ENCODE measurements at regions not wholly inside any gene's neighbourhood (a gene's known extent, or its start where the extent isn't known, plus 50 kb on each side); places are given as distances from the start of the nearest gene placed in this dataset.

DNA sequence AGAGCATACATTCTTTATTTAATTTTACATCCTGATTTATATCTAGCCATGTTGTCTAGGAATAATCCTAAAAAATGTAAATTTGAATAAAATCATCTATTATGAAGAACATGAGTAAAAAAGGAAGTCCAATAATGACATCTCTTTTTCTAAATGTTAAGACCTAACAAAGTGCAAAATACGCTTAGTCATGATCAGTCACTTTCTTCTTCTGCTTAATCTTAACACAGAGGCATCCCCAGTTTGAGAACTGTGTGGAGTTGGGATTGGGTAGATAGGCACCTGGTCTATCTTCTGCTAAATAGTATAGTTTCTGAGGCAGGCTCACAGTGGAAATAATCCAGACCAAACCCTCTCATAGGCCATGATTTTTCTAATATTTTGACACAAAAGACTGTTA, 311.7 kb upstream of the LRRC7 start:
- H3K9me3 Mint-ChIP-seq = no peaks in the 10 kb centered on the region
- no peak overlapping the region for H3K4me3 Mint-ChIP-seq
- no peaks in the 10 kb centered on the region for H3K4me1 Mint-ChIP-seq
- H3K36me3 Mint-ChIP-seq = no peaks in the 10 kb centered on the region
- H3K27me3 Mint-ChIP-seq = no peaks in the 10 kb centered on the region
- no peak overlapping the region for H3K27ac Mint-ChIP-seq

GRCh38 chr1:69258842-69259241, 308.9 kb upstream of the LRRC7 start:
- Mint-ChIP-seq H3K27me3 (no peaks in the 10 kb centered on the region), H3K4me1 (no peaks in the 10 kb centered on the region), H3K9me3 (no peaks in the 10 kb centered on the region), H3K27ac (no peak overlapping the region), H3K36me3 (no peaks in the 10 kb centered on the region), H3K4me3 (no peak overlapping the region)

DNA sequence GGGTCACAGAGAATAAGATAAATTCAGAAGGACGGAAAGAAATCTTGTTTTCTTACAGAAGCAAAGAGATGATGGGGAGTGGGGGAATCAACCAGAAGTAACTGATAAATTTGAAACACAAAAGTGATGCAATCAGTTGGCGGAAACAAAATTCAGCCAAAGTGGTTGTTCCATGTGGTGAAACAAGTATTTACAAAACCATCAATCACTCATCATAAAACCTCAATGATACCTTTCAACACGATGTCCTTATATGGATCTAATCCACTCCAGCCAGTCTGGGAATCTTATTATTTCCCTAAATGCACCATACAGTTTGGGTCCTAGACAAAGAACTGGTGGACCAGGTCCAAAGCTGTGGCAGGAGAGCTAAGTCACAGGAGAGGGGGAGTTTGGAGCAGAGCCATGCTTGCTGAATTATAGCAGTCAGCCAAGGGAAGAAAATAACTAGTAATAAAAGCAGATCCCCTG, 303.8 kb upstream of the LRRC7 start:
- H3K27me3 Mint-ChIP-seq = no peaks in the 10 kb centered on the region
- no peak overlapping the region for H3K27ac Mint-ChIP-seq
- H3K36me3 Mint-ChIP-seq = no peaks in the 10 kb centered on the region
- no peak overlapping the region for H3K4me3 Mint-ChIP-seq
- peaks cover 4% of the 10 kb centered on the region for H3K9me3 Mint-ChIP-seq
- H3K4me1 Mint-ChIP-seq = no peaks in the 10 kb centered on the region

DNA sequence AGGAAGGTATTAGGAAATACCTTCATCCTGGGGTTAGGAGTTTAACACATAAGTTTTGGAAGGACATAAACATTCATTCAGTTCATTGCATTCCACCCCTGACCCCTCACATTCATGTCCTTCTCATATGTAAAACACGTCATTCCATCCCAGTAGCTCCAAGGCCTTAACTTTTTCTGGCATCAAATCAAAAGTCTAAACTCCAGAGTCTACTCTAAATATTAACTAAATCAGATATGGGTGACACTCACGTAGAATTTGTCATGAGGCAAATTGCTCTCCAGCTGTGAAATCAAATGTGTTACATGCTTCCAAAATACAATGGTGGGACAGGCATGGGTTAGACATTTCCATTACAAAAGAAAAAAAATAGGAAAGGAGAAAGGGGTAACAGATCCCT, 298.2 kb upstream of the LRRC7 start:
- peaks cover 4% of the 10 kb centered on the region for H3K9me3 Mint-ChIP-seq

GRCh38 chr1:69271587-69272125, 296.1 kb upstream of the LRRC7 start:
- H3K36me3 Mint-ChIP-seq = no peaks in the 10 kb centered on the region
- no peaks in the 10 kb centered on the region for H3K4me1 Mint-ChIP-seq
- H3K4me3 Mint-ChIP-seq = no peak overlapping the region
- H3K27me3 Mint-ChIP-seq = no peaks in the 10 kb centered on the region
- peaks cover 4% of the 10 kb centered on the region for H3K9me3 Mint-ChIP-seq
- no peak overlapping the region for H3K27ac Mint-ChIP-seq

More for the DNA sequence above, 298.2 kb upstream of the LRRC7 start:
- no peaks in the 10 kb centered on the region for H3K4me1 Mint-ChIP-seq
- no peak overlapping the region for H3K4me3 Mint-ChIP-seq
- no peak overlapping the region for H3K27ac Mint-ChIP-seq
- no peaks in the 10 kb centered on the region for H3K27me3 Mint-ChIP-seq
- no peaks in the 10 kb centered on the region for H3K36me3 Mint-ChIP-seq

DNA sequence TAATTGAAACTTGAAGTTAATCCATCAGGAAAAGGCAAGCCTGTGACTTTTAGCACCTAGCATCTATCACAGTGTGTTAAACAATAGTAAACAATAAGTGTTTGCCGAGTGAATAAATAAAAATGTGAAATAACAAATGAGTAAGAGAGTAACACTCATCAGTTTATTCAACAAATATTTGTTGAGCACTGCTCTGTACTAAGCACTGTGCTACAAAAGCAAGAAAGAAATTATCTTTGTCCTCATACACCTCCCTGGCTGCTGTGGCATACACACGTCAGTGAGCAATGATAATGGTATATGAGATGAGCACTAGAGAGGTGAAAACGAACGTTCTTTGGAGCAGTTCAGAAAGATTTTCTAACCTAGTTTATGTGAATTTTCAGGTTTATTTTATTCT, 295.0 kb upstream of the LRRC7 start:
- Mint-ChIP-seq H3K9me3 (peaks cover 4% of the 10 kb centered on the region), H3K4me3 (no peak overlapping the region), H3K27ac (no peak overlapping the region), H3K4me1 (no peaks in the 10 kb centered on the region), H3K36me3 (no peaks in the 10 kb centered on the region), H3K27me3 (no peaks in the 10 kb centered on the region)

DNA sequence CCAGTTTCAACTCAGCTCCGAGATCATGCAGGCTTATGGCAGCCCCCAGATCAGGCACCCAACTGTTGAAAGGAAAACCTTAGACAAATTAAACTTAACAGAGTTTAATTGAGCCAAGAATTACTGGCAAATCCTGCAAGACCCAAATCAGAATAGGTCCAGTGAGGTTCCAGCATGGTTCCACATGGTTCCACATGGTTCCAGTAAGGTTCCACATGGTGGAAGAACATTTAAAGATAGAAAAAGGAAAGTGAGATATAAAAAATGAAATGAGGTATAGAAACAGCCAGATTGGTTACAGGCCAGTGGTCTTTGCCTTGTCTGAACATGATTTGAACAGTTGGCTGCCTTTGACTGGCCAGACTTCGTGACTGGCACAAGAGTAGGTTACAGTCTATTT, 288.8 kb upstream of the LRRC7 start:
- Mint-ChIP-seq H3K9me3 (no peaks in the 10 kb centered on the region), H3K27me3 (no peaks in the 10 kb centered on the region), H3K36me3 (no peaks in the 10 kb centered on the region), H3K4me3 (no peak overlapping the region), H3K4me1 (no peaks in the 10 kb centered on the region), H3K27ac (no peak overlapping the region)

DNA sequence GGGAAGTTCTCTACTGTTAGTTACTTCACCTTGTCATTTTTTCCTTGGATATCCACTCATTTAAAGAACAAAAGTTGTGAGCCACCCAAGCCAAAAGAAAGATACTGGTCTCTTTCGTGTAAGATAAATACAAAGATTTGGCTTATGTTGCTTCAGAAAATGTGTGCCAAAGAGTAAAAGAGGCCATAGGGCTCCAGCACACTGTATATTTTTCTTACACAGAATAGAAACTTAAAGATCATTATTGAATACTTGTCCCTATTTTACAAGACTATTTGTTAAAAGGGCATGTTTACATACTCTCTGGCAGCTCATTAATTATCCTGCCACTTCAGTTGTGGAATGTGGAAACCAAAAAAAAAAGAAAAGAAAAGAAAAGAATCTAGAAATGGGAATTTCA, 284.2 kb upstream of the LRRC7 start:
- H3K9me3 Mint-ChIP-seq = no peaks in the 10 kb centered on the region
- H3K4me3 Mint-ChIP-seq = no peak overlapping the region
- no peaks in the 10 kb centered on the region for H3K36me3 Mint-ChIP-seq
- no peaks in the 10 kb centered on the region for H3K4me1 Mint-ChIP-seq
- H3K27ac Mint-ChIP-seq = no peak overlapping the region
- no peaks in the 10 kb centered on the region for H3K27me3 Mint-ChIP-seq

DNA sequence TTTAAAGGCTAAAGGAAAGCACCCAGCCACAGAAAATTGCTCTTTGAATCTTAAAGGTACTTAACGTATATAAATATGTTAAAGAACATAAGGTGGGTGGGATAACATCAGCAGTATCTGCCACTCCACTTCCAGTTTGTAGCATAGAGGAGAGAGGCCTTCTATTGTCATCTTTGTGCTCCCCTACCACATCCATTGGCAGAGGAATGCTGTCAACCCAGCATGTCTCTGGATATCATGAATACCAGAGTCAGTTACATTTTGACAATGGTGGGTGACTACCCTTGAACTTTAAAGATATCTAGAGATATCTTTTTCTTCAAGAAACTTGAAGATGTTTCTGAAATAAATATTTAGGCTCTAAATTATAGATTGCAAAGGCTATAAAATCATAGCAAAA, 283.2 kb upstream of the LRRC7 start:
- H3K36me3 Mint-ChIP-seq = no peaks in the 10 kb centered on the region
- H3K4me3 Mint-ChIP-seq = no peak overlapping the region

DNA sequence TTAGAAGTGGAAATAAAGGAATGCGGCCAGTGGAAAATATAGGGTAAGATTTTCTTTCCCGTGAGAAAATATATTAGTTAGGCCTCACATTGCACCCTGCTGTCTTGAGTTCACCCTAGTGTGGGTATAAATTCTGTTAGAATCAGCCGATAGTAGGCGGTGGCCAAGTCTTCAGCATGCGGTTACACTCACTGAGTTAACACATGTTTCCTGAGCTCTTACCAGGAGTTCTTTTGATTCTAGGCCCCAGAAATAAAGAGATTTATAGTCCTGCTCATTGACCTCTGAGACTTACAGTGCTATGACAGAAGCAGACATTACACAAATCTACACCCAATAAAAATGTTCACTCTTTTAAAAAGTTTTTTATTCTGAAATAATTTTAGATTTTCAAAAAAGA, 279.3 kb upstream of the LRRC7 start:
- Mint-ChIP-seq H3K27ac (no peak overlapping the region), H3K36me3 (no peaks in the 10 kb centered on the region), H3K9me3 (no peaks in the 10 kb centered on the region), H3K4me3 (no peak overlapping the region), H3K4me1 (no peaks in the 10 kb centered on the region), H3K27me3 (no peaks in the 10 kb centered on the region)

More for the DNA sequence above, 283.2 kb upstream of the LRRC7 start:
- Mint-ChIP-seq H3K27me3 (no peaks in the 10 kb centered on the region), H3K9me3 (no peaks in the 10 kb centered on the region), H3K4me1 (no peaks in the 10 kb centered on the region), H3K27ac (no peak overlapping the region)

DNA sequence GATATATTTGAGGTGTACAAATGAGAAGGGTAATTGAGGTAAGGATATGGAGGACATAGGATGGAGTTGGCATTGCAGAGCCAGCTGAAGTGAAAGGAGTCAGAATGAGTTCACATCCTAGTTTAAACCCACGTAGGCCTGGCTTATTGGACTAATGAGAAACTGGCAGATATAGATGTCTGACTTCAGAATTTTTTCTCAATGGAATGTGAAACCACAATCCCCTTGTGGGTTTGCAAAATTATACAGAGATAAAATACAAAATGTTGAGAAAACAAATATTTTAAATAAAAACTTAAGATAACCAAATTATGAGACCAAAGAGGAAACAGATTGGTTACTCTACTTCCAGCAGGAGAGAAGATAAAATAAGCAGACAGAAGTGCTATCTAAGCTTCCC, 277.4 kb upstream of the LRRC7 start:
- H3K27me3 Mint-ChIP-seq = no peaks in the 10 kb centered on the region
- no peaks in the 10 kb centered on the region for H3K36me3 Mint-ChIP-seq
- no peak overlapping the region for H3K27ac Mint-ChIP-seq
- H3K9me3 Mint-ChIP-seq = no peaks in the 10 kb centered on the region
- peaks cover 3% of the 10 kb centered on the region for H3K4me1 Mint-ChIP-seq
- no peak overlapping the region for H3K4me3 Mint-ChIP-seq

DNA sequence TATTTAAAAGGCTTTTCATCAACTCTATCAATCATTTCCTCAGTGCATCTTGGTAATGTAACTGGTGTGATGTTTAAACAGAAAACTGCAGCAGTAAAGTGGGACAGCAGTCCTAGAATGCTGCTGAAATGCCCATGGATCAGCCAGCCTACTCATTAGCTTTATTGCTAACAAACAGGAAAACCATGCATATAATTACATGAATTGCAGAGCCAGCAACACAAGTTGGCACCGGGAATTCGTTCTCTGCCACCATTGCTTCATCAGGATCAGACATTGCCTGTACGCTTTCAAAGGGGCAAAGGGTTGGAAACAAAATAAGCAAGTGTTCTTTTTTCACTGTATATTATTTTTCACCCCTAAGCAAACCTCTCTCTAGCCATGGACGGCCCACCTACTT, 276.2 kb upstream of the LRRC7 start:
- Mint-ChIP-seq H3K36me3 (no peaks in the 10 kb centered on the region), H3K27me3 (no peaks in the 10 kb centered on the region), H3K27ac (no peak overlapping the region), H3K9me3 (no peaks in the 10 kb centered on the region), H3K4me1 (peaks cover 3% of the 10 kb centered on the region), H3K4me3 (no peak overlapping the region)

- Mint-ChIP-seq H3K27ac (no peak overlapping the region), H3K4me1 (peaks cover 3% of the 10 kb centered on the region), H3K4me3 (no peak overlapping the region), H3K9me3 (no peaks in the 10 kb centered on the region), H3K36me3 (no peaks in the 10 kb centered on the region), H3K27me3 (no peaks in the 10 kb centered on the region)
These were observed 274.9 kb upstream of the LRRC7 start for GRCh38 chr1:69292833-69293232.

GRCh38 chr1:69294171-69294570, 273.6 kb upstream of the LRRC7 start:
- no peak overlapping the region for H3K4me3 Mint-ChIP-seq
- no peaks in the 10 kb centered on the region for H3K36me3 Mint-ChIP-seq
- no peak overlapping the region for H3K27ac Mint-ChIP-seq
- H3K27me3 Mint-ChIP-seq = no peaks in the 10 kb centered on the region
- H3K9me3 Mint-ChIP-seq = no peaks in the 10 kb centered on the region
- H3K4me1 Mint-ChIP-seq = peaks cover 3% of the 10 kb centered on the region

DNA sequence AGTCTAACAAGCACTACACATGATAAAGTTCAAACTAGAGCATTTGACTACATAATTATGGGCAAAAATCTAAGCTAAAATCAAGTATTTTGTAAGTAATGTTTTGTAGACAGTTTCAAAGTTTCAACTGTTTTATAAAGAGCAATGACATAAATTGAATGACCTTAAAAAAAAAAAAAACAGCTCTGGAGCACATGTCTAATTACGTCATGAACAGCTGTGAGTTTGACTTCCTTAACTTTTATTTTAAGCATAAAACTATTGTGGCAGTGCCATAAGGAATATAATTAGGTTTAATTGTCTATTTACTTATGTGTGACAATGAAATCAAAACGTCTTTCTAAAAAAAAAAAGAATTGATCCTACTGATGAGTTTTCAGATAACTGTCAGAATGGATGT, 272.5 kb upstream of the LRRC7 start:
- no peak overlapping the region for H3K4me3 Mint-ChIP-seq
- H3K36me3 Mint-ChIP-seq = no peaks in the 10 kb centered on the region
- H3K4me1 Mint-ChIP-seq = peaks cover 3% of the 10 kb centered on the region
- H3K27ac Mint-ChIP-seq = no peak overlapping the region
- H3K27me3 Mint-ChIP-seq = no peaks in the 10 kb centered on the region
- no peaks in the 10 kb centered on the region for H3K9me3 Mint-ChIP-seq

GRCh38 chr1:69305621-69306020, 262.1 kb upstream of the LRRC7 start:
- Mint-ChIP-seq H3K36me3 (no peaks in the 10 kb centered on the region), H3K9me3 (peaks cover 6% of the 10 kb centered on the region), H3K27ac (no peak overlapping the region), H3K4me3 (no peak overlapping the region), H3K27me3 (no peaks in the 10 kb centered on the region), H3K4me1 (no peaks in the 10 kb centered on the region)

DNA sequence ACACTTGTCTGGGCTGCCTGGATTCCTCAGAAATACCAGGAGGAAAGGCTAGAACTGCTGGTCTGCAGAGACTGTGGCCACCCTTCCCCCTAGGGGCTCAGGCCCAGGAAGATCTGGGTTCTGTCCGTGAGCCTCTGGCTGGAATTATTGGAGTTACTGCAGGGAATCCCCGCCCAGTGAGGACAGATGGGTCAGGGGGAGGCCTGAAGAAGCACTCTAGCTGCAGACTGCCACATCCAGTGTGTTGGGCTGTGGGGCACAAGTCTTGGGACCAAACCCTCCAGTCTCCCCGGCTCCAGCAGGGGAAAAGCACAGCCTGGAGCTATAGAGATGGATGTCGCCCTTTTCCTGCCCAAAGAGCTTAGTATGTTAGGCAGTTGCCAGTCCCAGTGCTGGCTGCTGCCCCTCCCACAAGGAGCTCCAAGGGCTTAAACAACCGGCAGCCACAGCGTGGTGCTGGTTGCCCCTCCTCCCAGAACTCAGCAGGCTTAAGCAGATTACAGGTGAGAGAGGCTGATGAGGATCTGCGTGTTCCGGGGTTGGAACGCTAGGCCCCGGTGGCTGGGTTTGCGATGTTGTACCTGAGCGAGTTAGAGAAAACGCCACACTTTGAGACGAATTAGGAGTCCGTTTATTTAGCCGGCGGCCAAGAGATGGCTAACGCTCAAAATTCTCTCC, 255.5 kb upstream of the LRRC7 start:
- H3K36me3 Mint-ChIP-seq = no peaks in the 10 kb centered on the region

More for the DNA sequence above, 255.5 kb upstream of the LRRC7 start:
- Mint-ChIP-seq H3K9me3 (peaks cover 9% of the 10 kb centered on the region), H3K27ac (no peak overlapping the region), H3K27me3 (no peaks in the 10 kb centered on the region), H3K4me1 (no peaks in the 10 kb centered on the region), H3K4me3 (no peak overlapping the region)

All from activated naive CD4-positive, alpha-beta T cell treated with anti-CD3 and anti-CD28 coated beads, Interleukin-2, amount 50 U/mL, for 24 hours (primary cell).